ENCODE measurements at regions not wholly inside any gene's neighbourhood (a gene's known extent, or its start where the extent isn't known, plus 50 kb on each side); places are given as distances from the start of the nearest gene placed in this dataset.

DNA sequence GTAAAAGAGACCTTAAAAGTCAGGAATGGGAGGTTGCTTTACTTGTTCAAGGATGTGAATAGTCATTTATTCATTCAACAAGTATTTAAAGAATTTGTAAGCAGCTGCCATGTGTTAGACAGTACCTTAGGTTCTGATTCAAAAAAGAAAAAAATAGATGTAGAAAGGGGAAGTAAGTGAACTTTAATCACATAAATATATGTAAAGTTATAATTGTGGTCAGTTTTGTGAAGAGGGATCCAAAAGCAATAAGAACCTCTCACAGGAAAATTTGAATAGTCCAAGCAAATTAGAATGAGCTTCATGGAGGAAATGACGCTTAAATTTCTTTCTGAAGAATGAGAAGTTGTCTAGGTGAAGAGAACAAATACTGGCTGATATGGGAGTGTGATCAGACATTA, 596.1 kb upstream of the CITED2 start:
- TF ChIP-seq, protein P1, sequence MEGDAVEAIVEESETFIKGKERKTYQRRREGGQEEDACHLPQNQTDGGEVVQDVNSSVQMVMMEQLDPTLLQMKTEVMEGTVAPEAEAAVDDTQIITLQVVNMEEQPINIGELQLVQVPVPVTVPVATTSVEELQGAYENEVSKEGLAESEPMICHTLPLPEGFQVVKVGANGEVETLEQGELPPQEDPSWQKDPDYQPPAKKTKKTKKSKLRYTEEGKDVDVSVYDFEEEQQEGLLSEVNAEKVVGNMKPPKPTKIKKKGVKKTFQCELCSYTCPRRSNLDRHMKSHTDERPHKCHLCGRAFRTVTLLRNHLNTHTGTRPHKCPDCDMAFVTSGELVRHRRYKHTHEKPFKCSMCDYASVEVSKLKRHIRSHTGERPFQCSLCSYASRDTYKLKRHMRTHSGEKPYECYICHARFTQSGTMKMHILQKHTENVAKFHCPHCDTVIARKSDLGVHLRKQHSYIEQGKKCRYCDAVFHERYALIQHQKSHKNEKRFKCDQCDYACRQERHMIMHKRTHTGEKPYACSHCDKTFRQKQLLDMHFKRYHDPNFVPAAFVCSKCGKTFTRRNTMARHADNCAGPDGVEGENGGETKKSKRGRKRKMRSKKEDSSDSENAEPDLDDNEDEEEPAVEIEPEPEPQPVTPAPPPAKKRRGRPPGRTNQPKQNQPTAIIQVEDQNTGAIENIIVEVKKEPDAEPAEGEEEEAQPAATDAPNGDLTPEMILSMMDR (IDR thresholded peaks at IDR 0.05): no peak
- TF ChIP-seq POLR2A (IDR thresholded peaks at IDR 0.05): no peak

All from heart left ventricle (tissue), 13 donors.